Adipocyte (in vitro differentiated cells): ENCODE measurements at regions not wholly inside any gene's neighbourhood (a gene's known extent, or its start where the extent isn't known, plus 50 kb on each side); places are given as distances from the start of the nearest gene placed in this dataset.

Source experiments
- DNase-seq: peaks from one replicate; pipeline ENCODE4 v3.0.0-alpha.2; 2015; ENCODE audit warnings: low read depth
- H3K27me3 ChIP-seq: replicated peaks from 2 replicates; pipeline ENCODE4 v1.7.0; 2013; ENCODE audit warnings: mild to moderate bottlenecking, low read length, moderate library complexity; ENCODE audit not compliant: control insufficient read depth, insufficient read depth
- H3K36me3 ChIP-seq: 2 replicates; pipeline ENCODE4 v1.7.0; 2013; ENCODE audit warnings: low read length, mild to moderate bottlenecking, moderate library complexity; ENCODE audit not compliant: control insufficient read depth, insufficient read depth, severe bottlenecking
- H3K4me1 ChIP-seq: 2 replicates; pipeline ENCODE4 v1.7.0; 2013; ENCODE audit warnings: mild to moderate bottlenecking, low read length, moderate library complexity; ENCODE audit not compliant: control insufficient read depth, insufficient read depth
- H3K4me3 ChIP-seq: 2 replicates; pipeline ENCODE4 v1.7.0; 2013; ENCODE audit warnings: mild to moderate bottlenecking, low read length, moderate library complexity
- H3K9ac ChIP-seq: 2 replicates; pipeline ENCODE4 v1.7.0; 2013; ENCODE audit warnings: mild to moderate bottlenecking, low read length, moderate library complexity
- H3K9me3 ChIP-seq: 2 replicates; pipeline ENCODE4 v1.7.0; 2013; ENCODE audit warnings: mild to moderate bottlenecking, low read length, moderate library complexity; ENCODE audit not compliant: control insufficient read depth

- H3K9me3 ChIP-seq = no peaks in the 10 kb centered on the region
- H3K27me3 ChIP-seq = no peaks in the 10 kb centered on the region
- peak; percentile 36 for DNase-seq
- peaks cover 18% of the 10 kb centered on the region for H3K4me1 ChIP-seq
- no peaks in the 10 kb centered on the region for H3K36me3 ChIP-seq
- H3K9ac ChIP-seq = no peak overlapping the region
- H3K4me3 ChIP-seq = no peak overlapping the region
These were observed 59.7 kb upstream of the RAB11FIP2 start for GRCh38 chr10:118106426-118106825.

- Histone ChIP-seq H3K4me3 (peak overlapping the region; percentile 28), H3K4me1 (peaks cover 28% of the 10 kb centered on the region), H3K9me3 (no peaks in the 10 kb centered on the region), H3K27me3 (no peaks in the 10 kb centered on the region), H3K9ac (peak overlapping the region; percentile 76), H3K36me3 (no peaks in the 10 kb centered on the region)
- peak; percentile 63 for DNase-seq
These were observed 55.4 kb upstream of the RAB11FIP2 start for GRCh38 chr10:118102121-118102520.

- H3K9me3 ChIP-seq = no peaks in the 10 kb centered on the region
- H3K36me3 ChIP-seq = no peaks in the 10 kb centered on the region
- peak; percentile 80 for DNase-seq
- H3K27me3 ChIP-seq = no peaks in the 10 kb centered on the region
- H3K4me3 ChIP-seq = peak overlapping the region; percentile 28
- H3K9ac ChIP-seq = peak overlapping the region; percentile 76
- peaks cover 28% of the 10 kb centered on the region for H3K4me1 ChIP-seq
These were observed 54.8 kb upstream of the RAB11FIP2 start for GRCh38 chr10:118101501-118101900.
